Fibroblast of skin of right quadriceps (primary cell): ENCODE measurements at regions not wholly inside any gene's neighbourhood (a gene's known extent, or its start where the extent isn't known, plus 50 kb on each side); places are given as distances from the start of the nearest gene placed in this dataset.
"Not testable (repeated sequence)": the region's sequence is repeated elsewhere in the genome, so short reads cannot be mapped to it uniquely, and the experiment has no call there.

Experiments
- DNase-seq: peaks from one replicate; pipeline ENCODE4 v3.0.0-alpha.2; 2013

GRCh38 chr2:89797320-89798038, 1106.0 kb downstream of the RPIA start:
- DNase-seq = no peak

- DNase-seq = not testable (repeated sequence)
These were observed 1109.7 kb downstream of the RPIA start for GRCh38 chr2:89801207-89801606.

DNA sequence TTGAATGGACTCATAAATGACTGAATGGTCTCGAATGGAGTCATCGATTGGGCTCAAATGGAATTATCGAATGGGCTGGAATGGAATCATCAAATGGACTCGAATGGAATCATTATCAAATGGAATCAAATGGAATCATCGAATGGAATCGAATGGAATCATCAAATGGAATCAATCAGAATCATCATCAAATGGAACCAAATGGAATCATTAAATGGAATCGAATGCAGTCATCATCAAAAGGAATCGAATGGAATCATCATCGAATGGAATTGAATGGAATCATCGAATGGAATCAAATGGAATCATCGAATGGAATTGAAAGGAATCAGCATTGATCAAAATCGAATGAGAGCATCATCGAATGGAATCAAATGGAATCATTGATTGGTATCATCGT, 1114.9 kb downstream of the RPIA start:
- not testable (repeated sequence) for DNase-seq

GRCh38 chr2:89811295-89811694, 1119.8 kb downstream of the RPIA start:
- no peak for DNase-seq

DNA sequence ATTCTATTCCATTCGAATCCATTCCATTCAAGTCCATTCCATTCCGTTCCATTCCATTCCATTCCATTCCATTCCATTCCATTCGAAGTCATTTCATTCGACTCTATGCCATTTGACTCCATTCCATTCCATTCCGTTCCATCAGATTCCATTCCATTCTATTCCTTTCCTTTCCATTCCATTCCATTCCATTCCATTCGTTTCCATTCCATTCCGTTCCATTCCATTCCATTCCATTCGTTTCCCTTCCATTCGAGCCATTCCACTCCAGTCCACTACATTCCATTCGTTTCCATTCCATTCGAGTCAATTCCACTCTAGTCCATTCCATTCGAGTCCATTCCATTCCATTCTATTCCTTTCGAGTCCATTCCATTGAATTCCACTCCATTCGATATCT, 1120.4 kb downstream of the RPIA start:
- not testable (repeated sequence) for DNase-seq

- not testable (repeated sequence) for DNase-seq
These were observed 1122.9 kb downstream of the RPIA start for GRCh38 chr2:89814359-89814758.

GRCh38 chr2:89818873-89819272, 1127.4 kb downstream of the RPIA start:
- no peak for DNase-seq

GRCh38 chr2:89819809-89820208, 1128.3 kb downstream of the RPIA start:
- no peak for DNase-seq

GRCh38 chr2:89820248-89820647, 1128.8 kb downstream of the RPIA start:
- DNase-seq = no peak

DNA sequence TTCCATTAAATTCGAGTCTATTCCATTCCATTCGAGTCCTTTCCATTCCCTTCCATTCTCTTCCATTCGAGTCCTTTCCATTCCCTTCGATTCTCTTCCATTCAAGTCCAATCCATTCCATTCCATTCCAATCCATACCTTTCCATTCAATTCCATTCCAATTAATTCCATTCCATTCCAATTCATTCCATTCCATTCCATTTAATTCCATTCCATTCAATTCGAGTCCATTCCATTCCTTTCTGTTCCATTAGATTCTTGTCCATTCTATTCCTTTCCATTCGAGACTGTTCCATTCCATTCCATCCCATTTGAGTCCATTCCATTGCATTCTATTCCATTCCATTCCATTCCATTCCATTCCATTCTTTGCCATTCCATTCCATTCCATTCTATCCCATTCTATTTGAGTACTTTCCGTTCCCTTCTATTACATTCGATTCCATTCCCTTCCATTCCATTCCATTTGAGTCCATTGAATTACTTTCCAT, 1130.0 kb downstream of the RPIA start:
- DNase-seq = no peak

GRCh38 chr2:89822342-89822741, 1130.9 kb downstream of the RPIA start:
- not testable (repeated sequence) for DNase-seq

DNA sequence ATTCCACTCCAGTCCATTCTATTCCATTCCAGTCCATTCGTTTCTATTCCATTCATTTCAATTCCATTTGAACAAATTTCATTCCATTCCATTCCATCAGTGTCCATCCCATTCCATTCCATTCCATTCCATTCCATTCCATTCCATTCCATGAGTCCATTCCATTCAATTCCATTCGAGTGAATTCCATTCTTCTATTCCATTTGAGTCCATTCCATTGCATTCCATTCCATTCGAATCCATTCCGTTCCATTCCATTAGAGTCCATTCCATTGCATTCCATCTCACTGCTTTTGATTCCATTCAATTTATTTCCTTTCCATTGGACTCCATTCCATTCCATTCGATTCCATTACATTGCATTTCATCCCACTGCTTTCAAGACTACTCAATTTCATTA, 1132.1 kb downstream of the RPIA start:
- no peak for DNase-seq

DNA sequence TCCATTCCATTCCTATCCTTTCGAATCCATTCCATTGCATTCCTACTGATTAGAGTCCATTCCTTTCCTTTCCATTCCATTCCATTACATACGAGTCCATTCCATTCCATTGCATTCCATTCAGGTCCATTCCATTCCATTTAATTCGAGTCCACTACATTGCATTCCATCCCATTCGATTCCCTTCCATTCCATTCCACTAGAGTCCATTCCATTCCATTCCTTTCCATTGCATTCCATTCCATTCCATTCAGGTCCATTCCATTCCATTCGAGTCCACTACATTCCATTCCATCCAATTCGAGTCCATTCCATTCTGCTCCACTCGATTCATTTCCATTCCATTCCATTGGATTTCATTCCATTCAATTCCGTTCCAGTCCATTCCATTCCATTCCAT, 1133.6 kb downstream of the RPIA start:
- DNase-seq = no peak

GRCh38 chr2:89826741-89827140, 1135.3 kb downstream of the RPIA start:
- DNase-seq = not testable (repeated sequence)

DNA sequence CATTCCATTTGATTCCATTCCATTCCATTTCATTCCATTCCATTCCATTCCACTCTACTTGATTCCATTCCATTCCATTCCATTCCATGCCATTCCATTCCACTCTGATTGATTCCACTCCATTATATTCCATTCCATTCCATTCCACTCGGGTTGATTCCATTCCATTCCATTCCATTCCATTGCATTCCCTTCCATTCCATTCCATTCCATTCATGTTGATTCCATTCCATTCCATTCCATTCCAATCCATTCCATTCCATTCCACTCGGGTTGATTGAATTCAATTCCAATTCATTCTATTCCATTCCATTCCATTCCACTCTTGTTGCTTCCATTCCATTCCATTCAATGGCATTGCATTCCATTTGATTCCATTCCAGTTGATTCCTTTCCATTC, 1136.4 kb downstream of the RPIA start:
- not testable (repeated sequence) for DNase-seq

GRCh38 chr2:89828416-89828815, 1136.9 kb downstream of the RPIA start:
- DNase-seq = not testable (repeated sequence)

- not testable (repeated sequence) for DNase-seq
These were observed 1137.6 kb downstream of the RPIA start for GRCh38 chr2:89828961-89829631.

GRCh38 chr2:89829828-89830227, 1138.4 kb downstream of the RPIA start:
- no peak for DNase-seq

DNA sequence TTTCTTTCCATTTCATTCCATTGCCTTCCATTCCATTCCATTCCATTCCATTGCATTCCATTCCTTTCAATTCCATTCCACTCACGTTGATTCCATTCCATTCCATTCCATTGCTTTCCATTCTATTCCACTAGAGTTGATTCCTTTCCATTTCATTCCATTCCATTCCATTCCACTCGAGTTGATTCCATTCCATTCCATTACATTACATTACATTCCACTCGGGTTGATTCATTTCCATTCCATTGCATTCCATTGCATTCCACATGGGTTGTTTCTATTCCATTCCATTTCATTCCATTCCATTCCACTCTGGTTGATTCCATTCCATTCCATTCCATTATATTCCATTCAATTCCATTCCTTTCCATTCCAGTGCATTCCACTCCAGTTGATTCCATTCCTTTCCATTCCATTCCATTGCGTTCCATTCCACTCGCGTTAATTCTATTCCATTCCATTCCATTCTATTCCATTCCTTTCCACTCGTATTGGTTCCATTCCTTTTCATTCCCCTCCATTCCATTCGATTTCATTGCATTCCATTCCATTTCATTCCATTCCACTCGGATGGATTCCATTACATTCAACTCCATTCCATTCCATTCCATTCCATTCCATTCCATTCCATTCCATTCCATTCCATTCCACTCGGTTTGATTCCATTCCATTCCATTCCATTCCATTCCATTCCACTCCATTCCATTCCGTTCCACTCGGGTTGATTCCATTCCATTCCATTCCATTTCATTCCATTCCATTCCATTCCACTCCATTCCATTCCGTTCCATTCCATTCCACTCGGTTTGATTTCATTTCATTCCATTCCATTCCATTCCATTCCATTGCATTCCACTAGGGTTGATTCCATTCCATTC, 1139.1 kb downstream of the RPIA start:
- not testable (repeated sequence) for DNase-seq

- no peak for DNase-seq
These were observed 1140.4 kb downstream of the RPIA start for GRCh38 chr2:89831641-89832498.

- no peak for DNase-seq
These were observed 1141.8 kb downstream of the RPIA start for GRCh38 chr2:89833116-89833779.

- DNase-seq = no peak
These were observed 1142.3 kb downstream of the RPIA start for GRCh38 chr2:89833780-89834117.
